Lung (tissue), 11 donors: ENCODE measurements at regions not wholly inside any gene's neighbourhood (a gene's known extent, or its start where the extent isn't known, plus 50 kb on each side); places are given as distances from the start of the nearest gene placed in this dataset.

ENCODE experiments used
- ATAC-seq: fragments of 200-7000 bp; cut with Tn5 transposase; one replicate; pipeline ENCODE4 v1.9.1; 2020; ENCODE audit warnings: moderate number of reproducible peaks; ENCODE audit not compliant: insufficient read depth, low FRiP score
- DNase-seq, 3 donors: peaks; one replicate each; pipeline ENCODE4 v3.0.0-alpha.2; 2013 to 2017
- H3K27ac ChIP-seq, 2 donors: one replicate each; pipeline ENCODE4 v1.5.1; 2013; ENCODE audit warnings: mild to moderate bottlenecking in 2 of 2, moderate library complexity in 2 of 2, control low read depth in 1 of 2, inconsistent platforms in 1 of 2, low read depth in 1 of 2, low read length in 1 of 2
- H3K27me3 ChIP-seq, 3 donors: one replicate each; pipeline ENCODE4 v1.5.1; 2013; ENCODE audit warnings: low read length in 2 of 3; ENCODE audit not compliant: control insufficient read depth in 3 of 3, insufficient read depth in 3 of 3
- H3K36me3 ChIP-seq, 4 donors: one replicate each; pipeline ENCODE4 v1.5.1; 2013; ENCODE audit warnings: low read length in 4 of 4, mild to moderate bottlenecking in 1 of 4, moderate library complexity in 1 of 4; ENCODE audit not compliant: control insufficient read depth in 4 of 4, insufficient read depth in 4 of 4
- H3K4me1 ChIP-seq, 5 donors: one replicate each; pipeline ENCODE4 v1.5.1; 2013; ENCODE audit warnings: low read length in 5 of 5, mild to moderate bottlenecking in 2 of 5, moderate library complexity in 1 of 5; ENCODE audit not compliant: control insufficient read depth in 5 of 5, insufficient read depth in 5 of 5
- H3K4me3 ChIP-seq: one replicate; pipeline ENCODE4 v1.5.1; 2013; ENCODE audit warnings: mild to moderate bottlenecking, control low read depth, moderate library complexity
- H3K9ac ChIP-seq, 2 donors: one replicate each; pipeline ENCODE4 v1.5.1; 2013; ENCODE audit warnings: low read length in 2 of 2, control low read depth in 1 of 2; ENCODE audit not compliant: insufficient read depth in 1 of 2
- H3K9me3 ChIP-seq, 4 donors: one replicate each; pipeline ENCODE4 v1.5.1; 2013; ENCODE audit warnings: low read length in 3 of 4, mild to moderate bottlenecking in 1 of 4, moderate library complexity in 1 of 4; ENCODE audit not compliant: control insufficient read depth in 4 of 4, insufficient read depth in 3 of 4
- CTCF ChIP-seq: IDR thresholded peaks from 2 replicates; pipeline ENCODE4 v1.5.1; 2012; ENCODE audit warnings: mild to moderate bottlenecking; ENCODE audit errors: control extremely low read depth, extremely low read depth
- WGBS, 2 donors: extraction: QIAGEN DNeasy Blood & Tissue Kit; methylation state at CpG; one replicate each; pipeline ENCODE4 v1.1.7; 2013; 5-methylcytosine and 5-hydroxymethylcytosine counted together
- donor health status: control.
- donor health status: control.
- donor health status: Bipolar disorder and iron deficiency.
- donor health status: healthy.
- donor health status: DM: yes; HTN: yes; CAD: no.

GRCh38 chr9:116078640-116079039 is 75.0 kb upstream of the PAPPA start:
- Histone ChIP-seq H3K4me3 (no peak overlapping the region), H3K9me3 (no peaks in the 10 kb centered on the region), H3K27ac (no peak overlapping the region), H3K36me3 (no peaks in the 10 kb centered on the region), H3K9ac (no peak overlapping the region), H3K4me1 (peaks cover 0 to 4% (median 0%) of the 10 kb centered on the region in 5 donors), H3K27me3 (no peaks in the 10 kb centered on the region)
- DNase-seq (no peak), ATAC-seq (no peak)
- TF ChIP-seq CTCF, result no peak

- WGBS, 2 donors, result 69 to 79% methylated on average over 5 of the region's 5 CpGs
- H3K27me3 ChIP-seq, result no peaks in the 10 kb centered on the region
- no peak overlapping the region for H3K27ac ChIP-seq
- no peak overlapping the region for H3K9ac ChIP-seq
- no peak for DNase-seq
- peaks cover 0 to 4% (median 0%) of the 10 kb centered on the region in 5 donors for H3K4me1 ChIP-seq
- no peaks in the 10 kb centered on the region for H3K36me3 ChIP-seq
- ATAC-seq, result no peak
- no peak overlapping the region for H3K4me3 ChIP-seq
- H3K9me3 ChIP-seq, result no peaks in the 10 kb centered on the region
- no peak for TF ChIP-seq CTCF
These were observed 73.0 kb upstream of the PAPPA start for GRCh38 chr9:116080561-116080960.

- ATAC-seq (no peak), DNase-seq (peak in 2 of 3 donors; percentile 32 to 34)
- Histone ChIP-seq H3K27me3 (no peaks in the 10 kb centered on the region), H3K36me3 (no peaks in the 10 kb centered on the region), H3K27ac (no peak overlapping the region), H3K4me1 (peaks cover 0 to 4% (median 0%) of the 10 kb centered on the region in 5 donors), H3K4me3 (no peak overlapping the region), H3K9ac (no peak overlapping the region), H3K9me3 (no peaks in the 10 kb centered on the region)
- TF ChIP-seq CTCF, result no peak
- 37 to 50% methylated on average over 2 of the region's 2 CpGs for WGBS, 2 donors
These were observed 72.0 kb upstream of the PAPPA start for GRCh38 chr9:116081435-116082115.

- no peak for ATAC-seq
These were observed 69.8 kb upstream of the PAPPA start for GRCh38 chr9:116083837-116084236.

More at GRCh38 chr9:116083837-116084236, 69.8 kb upstream of the PAPPA start:
- WGBS, 2 donors, result 91 to 92% methylated on average over 2 of the region's 2 CpGs
- no peak overlapping the region for H3K4me3 ChIP-seq
- no peaks in the 10 kb centered on the region for H3K27me3 ChIP-seq
- no peak overlapping the region for H3K9ac ChIP-seq
- no peak overlapping the region for H3K27ac ChIP-seq
- H3K9me3 ChIP-seq, result no peaks in the 10 kb centered on the region
- no peaks in the 10 kb centered on the region for H3K36me3 ChIP-seq
- DNase-seq, result no peak
- TF ChIP-seq CTCF, result no peak
- peaks cover 0 to 7% (median 3%) of the 10 kb centered on the region in 5 donors for H3K4me1 ChIP-seq
